Neural cell (in vitro differentiated cells): ENCODE measurements at regions not wholly inside any gene's neighbourhood (a gene's known extent, or its start where the extent isn't known, plus 50 kb on each side); places are given as distances from the start of the nearest gene placed in this dataset.

Experiments used
- CTCF ChIP-seq: fragments of 450-650 bp; IDR thresholded peaks from 2 replicates; pipeline ENCODE4 v1.5.1; 2014; ENCODE audit warnings: antibody characterized with exemption, mild to moderate bottlenecking, moderate library complexity; ENCODE audit not compliant: poor library complexity, severe bottlenecking
- EZH2 ChIP-seq: fragments of 200-600, 300-800 bp; shearing (Covaris generic), sonication (generic); IDR thresholded peaks from 2 replicates; pipeline ENCODE4 v1.6.1; 2014; ENCODE audit warnings: antibody characterized with exemption, low read length, borderline replicate concordance, mild to moderate bottlenecking; ENCODE audit not compliant: insufficient read depth, poor library complexity, severe bottlenecking
- POLR2AphosphoS5 ChIP-seq: IDR thresholded peaks from 2 replicates; pipeline ENCODE4 v1.6.1; 2012
- RAD21 ChIP-seq: fragments of 450-650 bp; conservative IDR thresholded peaks from 2 replicates; pipeline ENCODE4 v1.6.1; 2014; ENCODE audit warnings: antibody characterized with exemption, mild to moderate bottlenecking, moderate library complexity
- REST ChIP-seq: IDR thresholded peaks from 2 replicates; pipeline ENCODE4 v1.6.1; 2012; ENCODE audit warnings: borderline replicate concordance
- SMC3 ChIP-seq: fragments of 450-650 bp; conservative IDR thresholded peaks from 2 replicates; pipeline ENCODE4 v1.6.1; 2014; ENCODE audit warnings: antibody characterized with exemption, mild to moderate bottlenecking, moderate library complexity; ENCODE audit not compliant: poor library complexity

GRCh38 chr6:168182908-168183612 is 104.0 kb upstream of the FRMD1 start:
- no peak for TF ChIP-seq CTCF
- TF ChIP-seq REST, result no peak
- TF ChIP-seq RAD21, result no peak
- no peak for TF ChIP-seq POLR2AphosphoS5
- no peak for TF ChIP-seq EZH2
- no peak for TF ChIP-seq SMC3
